Ishikawa (cell line): ENCODE measurements at regions not wholly inside any gene's neighbourhood (a gene's known extent, or its start where the extent isn't known, plus 50 kb on each side); places are given as distances from the start of the nearest gene placed in this dataset.

Source experiments
- CEBPB ChIP-seq: IDR thresholded peaks from 2 replicates; pipeline ENCODE4 v1.6.1; 2012
- CREB1 ChIP-seq: IDR thresholded peaks from 2 replicates; pipeline ENCODE4 v1.6.1; 2012; ENCODE audit warnings: low read depth
- EGR1 ChIP-seq: IDR thresholded peaks from 2 replicates; pipeline ENCODE4 v1.6.1; 2012
- EP300 ChIP-seq: IDR thresholded peaks from 2 replicates; pipeline ENCODE4 v1.6.1; 2012; ENCODE audit warnings: borderline replicate concordance
- FOXM1 ChIP-seq: IDR thresholded peaks from 2 replicates; pipeline ENCODE4 v1.6.1; 2012; ENCODE audit warnings: low read depth, borderline replicate concordance
- NFIC ChIP-seq: IDR thresholded peaks from 2 replicates; pipeline ENCODE4 v1.6.1; 2012
- RAD21 ChIP-seq: IDR thresholded peaks from 2 replicates; pipeline ENCODE4 v1.6.1; 2012; ENCODE audit warnings: low read depth
- TAF1 ChIP-seq: IDR thresholded peaks from 2 replicates; pipeline ENCODE4 v1.6.1; 2012; ENCODE audit warnings: low read depth, mild to moderate bottlenecking
- TCF12 ChIP-seq: IDR thresholded peaks from 2 replicates; pipeline ENCODE4 v1.6.1; 2012; ENCODE audit warnings: low read depth
- TEAD4 ChIP-seq: IDR thresholded peaks from 2 replicates; pipeline ENCODE4 v1.6.1; 2012
- YY1 ChIP-seq: IDR thresholded peaks from 2 replicates; pipeline ENCODE4 v1.6.1; 2012; ENCODE audit warnings: low read depth
- ZBTB7A ChIP-seq: IDR thresholded peaks from 2 replicates; pipeline ENCODE4 v1.6.1; 2012; ENCODE audit warnings: low read depth
- TF ChIP-seq, protein P1 (sequence below): IDR thresholded peaks from 2 replicates; pipeline ENCODE4 v1.6.1; 2012; ENCODE audit warnings: low read depth, mild to moderate bottlenecking
- TF ChIP-seq, protein P2 (sequence below): IDR thresholded peaks from 2 replicates; pipeline ENCODE4 v1.6.1; 2012
- TF ChIP-seq, protein P3 (sequence below): IDR thresholded peaks from 2 replicates; pipeline ENCODE4 v1.6.1; 2012

DNA sequence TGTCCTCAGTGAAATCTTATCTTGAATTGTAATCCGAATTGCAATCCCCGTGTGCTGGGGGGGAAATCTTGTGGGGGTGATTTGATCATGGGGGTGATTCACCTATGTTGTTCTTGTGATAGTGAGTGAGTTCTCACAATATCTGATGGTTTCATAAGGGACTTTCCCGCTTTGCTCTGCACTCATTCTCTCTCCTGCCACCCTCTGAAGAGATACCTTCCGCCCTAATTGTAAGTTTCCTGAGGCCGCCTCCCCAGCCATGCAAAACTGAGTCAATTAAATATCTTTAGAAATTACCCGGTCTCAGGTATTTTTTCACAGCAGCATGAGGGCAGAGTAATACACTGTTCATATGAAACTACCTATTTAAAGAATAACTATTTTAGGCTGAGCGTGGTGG is 304.1 kb upstream of the EPHA6 start:
- TF ChIP-seq CREB1, result no peak
- no peak for TF ChIP-seq CEBPB
- TF ChIP-seq, protein P1, sequence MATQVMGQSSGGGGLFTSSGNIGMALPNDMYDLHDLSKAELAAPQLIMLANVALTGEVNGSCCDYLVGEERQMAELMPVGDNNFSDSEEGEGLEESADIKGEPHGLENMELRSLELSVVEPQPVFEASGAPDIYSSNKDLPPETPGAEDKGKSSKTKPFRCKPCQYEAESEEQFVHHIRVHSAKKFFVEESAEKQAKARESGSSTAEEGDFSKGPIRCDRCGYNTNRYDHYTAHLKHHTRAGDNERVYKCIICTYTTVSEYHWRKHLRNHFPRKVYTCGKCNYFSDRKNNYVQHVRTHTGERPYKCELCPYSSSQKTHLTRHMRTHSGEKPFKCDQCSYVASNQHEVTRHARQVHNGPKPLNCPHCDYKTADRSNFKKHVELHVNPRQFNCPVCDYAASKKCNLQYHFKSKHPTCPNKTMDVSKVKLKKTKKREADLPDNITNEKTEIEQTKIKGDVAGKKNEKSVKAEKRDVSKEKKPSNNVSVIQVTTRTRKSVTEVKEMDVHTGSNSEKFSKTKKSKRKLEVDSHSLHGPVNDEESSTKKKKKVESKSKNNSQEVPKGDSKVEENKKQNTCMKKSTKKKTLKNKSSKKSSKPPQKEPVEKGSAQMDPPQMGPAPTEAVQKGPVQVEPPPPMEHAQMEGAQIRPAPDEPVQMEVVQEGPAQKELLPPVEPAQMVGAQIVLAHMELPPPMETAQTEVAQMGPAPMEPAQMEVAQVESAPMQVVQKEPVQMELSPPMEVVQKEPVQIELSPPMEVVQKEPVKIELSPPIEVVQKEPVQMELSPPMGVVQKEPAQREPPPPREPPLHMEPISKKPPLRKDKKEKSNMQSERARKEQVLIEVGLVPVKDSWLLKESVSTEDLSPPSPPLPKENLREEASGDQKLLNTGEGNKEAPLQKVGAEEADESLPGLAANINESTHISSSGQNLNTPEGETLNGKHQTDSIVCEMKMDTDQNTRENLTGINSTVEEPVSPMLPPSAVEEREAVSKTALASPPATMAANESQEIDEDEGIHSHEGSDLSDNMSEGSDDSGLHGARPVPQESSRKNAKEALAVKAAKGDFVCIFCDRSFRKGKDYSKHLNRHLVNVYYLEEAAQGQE, result no peak
- TF ChIP-seq ZBTB7A, result no peak

DNA sequence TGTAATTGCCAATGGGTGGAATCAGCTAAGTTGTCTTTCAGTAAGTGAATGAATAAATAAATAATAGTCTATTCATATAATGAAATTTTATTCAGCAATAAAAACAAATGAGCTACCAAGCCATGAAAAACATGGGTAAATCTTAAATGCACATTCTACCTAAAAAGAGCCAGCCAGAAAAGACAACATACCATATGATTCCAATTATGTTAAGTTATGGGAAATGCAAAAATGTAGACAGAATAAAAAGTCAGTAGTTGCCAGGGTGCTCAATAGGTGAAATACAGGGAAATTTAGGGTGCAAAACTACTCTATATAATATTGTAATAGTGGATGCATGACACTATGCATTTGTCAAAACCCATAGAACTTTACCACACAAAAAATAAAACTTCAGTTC is 277.2 kb upstream of the EPHA6 start:
- TF ChIP-seq, protein P2, sequence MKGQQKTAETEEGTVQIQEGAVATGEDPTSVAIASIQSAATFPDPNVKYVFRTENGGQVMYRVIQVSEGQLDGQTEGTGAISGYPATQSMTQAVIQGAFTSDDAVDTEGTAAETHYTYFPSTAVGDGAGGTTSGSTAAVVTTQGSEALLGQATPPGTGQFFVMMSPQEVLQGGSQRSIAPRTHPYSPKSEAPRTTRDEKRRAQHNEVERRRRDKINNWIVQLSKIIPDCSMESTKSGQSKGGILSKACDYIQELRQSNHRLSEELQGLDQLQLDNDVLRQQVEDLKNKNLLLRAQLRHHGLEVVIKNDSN, result no peak
- TF ChIP-seq, protein P3, sequence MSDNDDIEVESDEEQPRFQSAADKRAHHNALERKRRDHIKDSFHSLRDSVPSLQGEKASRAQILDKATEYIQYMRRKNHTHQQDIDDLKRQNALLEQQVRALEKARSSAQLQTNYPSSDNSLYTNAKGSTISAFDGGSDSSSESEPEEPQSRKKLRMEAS, result no peak
- TF ChIP-seq EP300 (no peak), CREB1 (no peak), TCF12 (no peak), NFIC (no peak), TEAD4 (no peak), RAD21 (no peak), YY1 (no peak), TAF1 (no peak)

DNA sequence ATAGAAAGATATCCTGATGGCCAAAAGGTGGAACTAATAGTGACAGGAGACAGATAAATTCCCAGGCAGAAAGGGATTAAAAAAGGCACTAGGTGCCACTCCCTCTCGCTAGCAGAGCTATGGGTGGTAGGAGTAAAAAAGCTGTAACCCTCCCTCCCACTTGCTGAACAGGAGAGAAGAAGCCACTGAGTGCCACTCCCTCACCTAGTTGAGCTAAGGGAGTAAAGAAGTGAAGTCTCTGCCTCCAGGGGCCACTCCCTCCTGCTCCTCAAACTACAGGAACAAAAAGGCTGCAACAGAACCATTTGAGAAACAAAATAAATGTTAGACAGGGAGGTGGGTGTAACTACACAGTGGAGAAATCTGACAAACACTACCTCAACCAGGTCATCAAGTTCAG is 276.2 kb upstream of the EPHA6 start:
- TF ChIP-seq, protein P2, result no peak
- TF ChIP-seq, protein P3, result no peak
- TF ChIP-seq TEAD4, result no peak

DNA sequence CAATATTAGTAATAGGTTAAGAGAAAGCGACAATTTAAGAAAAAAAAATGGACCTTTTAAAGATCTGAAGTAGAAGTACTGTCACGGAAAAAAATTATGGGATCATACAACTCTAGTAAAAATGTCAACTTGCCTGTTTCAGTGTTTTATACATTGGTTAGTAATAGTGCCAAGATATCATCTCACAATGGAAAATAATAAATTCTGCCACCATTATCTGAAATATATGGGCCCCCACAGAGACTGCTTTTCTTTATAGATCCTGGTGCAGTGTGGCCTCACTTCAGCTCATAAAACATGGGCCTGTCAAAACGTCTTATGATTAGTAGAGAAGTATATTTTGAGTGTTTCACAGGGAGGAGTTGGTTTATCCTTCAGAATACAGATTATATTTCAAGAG is 266.3 kb upstream of the EPHA6 start:
- TF ChIP-seq, protein P2, result no peak
- TF ChIP-seq TCF12 (no peak), FOXM1 (no peak), CREB1 (no peak), YY1 (no peak)

DNA sequence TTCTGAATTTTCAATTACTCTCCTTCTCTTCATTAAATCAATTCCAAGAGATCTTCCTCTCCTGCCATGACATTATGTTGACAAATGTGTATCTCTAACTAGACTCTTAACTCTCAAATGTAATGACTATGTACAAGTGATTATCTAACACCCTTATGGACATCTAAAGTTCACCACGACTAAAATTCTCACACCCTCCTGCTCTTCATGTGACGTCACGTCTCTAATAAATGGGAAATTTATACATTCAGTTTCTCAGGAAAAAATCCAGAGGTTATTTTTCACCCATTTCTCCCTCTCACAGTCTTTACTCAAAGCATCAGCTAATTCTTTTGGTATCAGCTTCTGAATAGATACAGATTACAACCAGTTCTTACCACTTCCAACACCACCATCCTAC is 237.5 kb upstream of the EPHA6 start:
- TF ChIP-seq, protein P1, result no peak
- TF ChIP-seq TCF12, result no peak
- no peak for TF ChIP-seq TAF1
- TF ChIP-seq TEAD4, result no peak
- TF ChIP-seq CEBPB, result no peak
- no peak for TF ChIP-seq ZBTB7A

DNA sequence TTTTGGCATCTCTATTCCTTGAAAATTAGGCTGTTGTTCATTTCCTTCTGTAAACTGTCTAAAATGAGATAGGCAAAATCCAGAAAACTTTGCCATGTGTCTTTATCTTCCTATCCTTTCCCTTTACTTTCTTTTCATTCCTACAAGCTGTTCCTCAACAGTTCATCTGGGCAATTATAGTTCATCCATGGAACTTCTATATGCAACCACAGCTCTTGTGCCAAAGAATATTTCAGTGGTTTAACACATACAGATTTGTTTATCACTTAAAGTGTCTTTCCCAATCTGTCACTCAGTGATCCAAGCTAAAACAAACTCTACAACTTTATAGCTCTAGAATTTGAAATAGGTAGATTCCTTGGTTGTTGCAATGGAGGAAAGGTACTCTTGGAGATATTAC is 230.3 kb upstream of the EPHA6 start:
- no peak for TF ChIP-seq CEBPB
- no peak for TF ChIP-seq CREB1
- TF ChIP-seq TEAD4, result no peak
- no peak for TF ChIP-seq TCF12
- TF ChIP-seq FOXM1, result no peak
- TF ChIP-seq, protein P3, result no peak
- TF ChIP-seq NFIC, result no peak
- no peak for TF ChIP-seq EP300
- TF ChIP-seq, protein P1, result no peak
- TF ChIP-seq, protein P2, result no peak
- TF ChIP-seq EGR1, result no peak
